ENCODE measurements at regions not wholly inside any gene's neighbourhood (a gene's known extent, or its start where the extent isn't known, plus 50 kb on each side); places are given as distances from the start of the nearest gene placed in this dataset.

DNA sequence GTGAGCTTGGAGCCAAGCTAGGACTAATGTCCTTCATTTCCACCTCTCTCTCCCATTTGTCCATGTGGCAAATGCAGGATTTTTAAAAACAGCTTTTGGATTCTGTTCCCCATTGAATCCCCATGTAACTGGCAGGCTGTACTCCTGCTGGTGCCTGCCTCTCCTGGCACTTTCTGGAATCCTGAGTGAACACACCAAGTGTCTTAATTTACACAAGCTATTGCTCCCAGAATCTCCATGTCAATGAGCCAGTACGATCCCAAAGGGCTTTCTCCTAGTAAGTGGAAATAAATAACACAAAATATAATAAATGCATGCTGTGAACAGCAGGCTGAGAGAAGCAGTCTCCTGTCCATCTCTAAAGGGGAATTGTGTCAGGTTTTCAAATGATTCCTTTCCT lies 88.4 kb upstream of the WWC1 start:
- DNase-seq (ENCODE audit: low spot score): no peak

DNA sequence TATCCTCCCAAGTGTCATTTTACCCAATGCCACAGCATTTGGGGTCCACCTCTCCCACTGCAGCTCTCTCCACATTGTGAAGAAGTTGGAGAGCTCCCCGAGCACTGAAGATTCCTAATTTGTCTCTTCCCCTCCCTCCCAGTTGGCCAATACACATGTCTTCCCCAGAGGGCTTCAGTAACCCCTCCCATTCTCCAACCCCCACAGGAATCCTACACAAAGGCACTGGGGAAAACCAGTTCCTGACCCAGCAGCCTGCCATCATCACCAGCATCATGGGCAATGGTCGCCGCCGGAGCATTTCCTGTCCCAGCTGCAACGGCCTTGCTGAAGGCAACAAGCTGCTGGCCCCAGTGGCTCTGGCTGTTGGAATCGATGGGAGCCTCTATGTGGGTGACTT lies 87.3 kb upstream of the WWC1 start:
- DNase-seq (ENCODE audit: low spot score): no peak

DNA sequence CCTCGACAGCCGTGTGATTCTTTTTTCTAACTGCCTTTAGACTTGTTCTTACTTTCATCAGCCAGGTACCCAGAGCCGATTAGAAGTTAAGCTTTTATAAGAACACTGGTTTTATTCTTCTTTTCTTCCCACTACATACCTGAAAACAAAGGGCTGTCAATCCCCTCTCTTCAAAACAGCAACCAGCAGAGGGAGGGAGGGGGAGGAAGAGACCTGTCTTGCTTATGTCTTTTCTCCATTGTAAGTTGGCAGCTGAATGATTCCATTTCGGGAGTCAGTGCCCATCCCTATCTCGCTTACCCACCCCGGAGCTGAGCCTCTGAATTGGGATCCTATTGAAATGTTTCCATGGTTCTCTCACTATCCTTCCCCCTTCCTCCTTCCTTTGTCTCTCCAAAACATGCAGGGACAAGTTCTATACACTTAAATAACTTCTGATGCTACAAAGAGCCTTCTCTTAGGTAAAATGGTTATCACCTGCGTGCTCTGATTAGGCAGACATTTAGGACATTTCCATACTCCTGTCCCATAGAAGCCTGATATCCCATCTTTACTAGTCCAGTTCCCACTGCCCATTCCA lies 83.9 kb upstream of the WWC1 start:
- no peak for DNase-seq (ENCODE audit: low spot score)

DNA sequence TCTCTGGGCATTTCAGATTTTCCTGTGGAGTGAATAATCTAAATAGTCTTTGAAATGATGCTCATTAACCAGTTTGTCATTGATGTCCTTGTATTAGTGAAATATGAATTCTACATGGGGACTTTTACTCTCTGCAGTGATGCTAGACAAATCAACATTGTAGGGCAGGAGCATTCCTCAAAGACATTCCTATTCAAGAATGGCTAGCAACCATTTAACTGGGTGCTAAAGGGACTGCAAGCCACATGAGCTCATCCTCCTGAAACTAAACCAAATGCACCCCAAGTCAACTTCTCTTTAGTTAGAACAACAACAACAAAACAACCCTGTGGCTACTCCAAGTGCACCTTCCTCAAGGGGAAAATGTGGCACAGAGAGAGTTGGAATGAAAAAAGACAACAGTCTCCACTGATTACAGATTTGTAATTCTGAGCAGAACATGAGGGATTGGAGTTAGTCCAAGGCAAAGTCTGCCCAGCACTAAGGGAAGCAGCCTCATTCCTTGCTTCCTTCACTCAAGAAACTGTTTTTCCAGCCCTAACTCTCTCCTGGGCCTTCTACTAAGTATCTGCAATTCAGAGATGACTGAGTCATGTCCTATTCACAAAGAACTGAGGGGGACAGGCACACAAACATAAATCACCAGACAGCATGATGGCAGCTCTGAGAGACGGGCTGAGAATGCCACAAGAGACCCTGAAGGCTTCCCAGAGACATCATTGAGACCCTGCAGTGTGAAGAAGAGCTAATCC lies 82.0 kb upstream of the WWC1 start:
- no peak for DNase-seq (ENCODE audit: low spot score)

DNA sequence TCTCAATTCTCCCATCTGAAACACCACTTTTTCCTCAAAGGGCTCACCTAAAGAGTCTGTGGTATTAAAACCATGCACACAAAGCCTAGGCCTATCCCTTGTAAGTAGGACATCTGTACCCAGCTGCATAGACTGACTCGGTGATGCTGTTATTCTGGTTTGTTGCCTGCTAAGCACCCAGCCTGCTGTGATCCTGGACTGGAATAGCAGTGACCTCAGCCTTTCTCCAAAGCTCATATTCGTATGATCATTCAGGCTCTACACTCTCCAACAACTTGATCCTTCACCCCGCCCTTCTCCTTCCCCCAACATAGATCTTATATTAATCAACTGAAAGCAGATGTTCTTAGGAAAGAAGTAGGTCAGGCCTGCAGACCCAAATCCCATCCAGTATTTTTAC lies 81.4 kb upstream of the WWC1 start:
- no peak for DNase-seq (ENCODE audit: low spot score)

DNA sequence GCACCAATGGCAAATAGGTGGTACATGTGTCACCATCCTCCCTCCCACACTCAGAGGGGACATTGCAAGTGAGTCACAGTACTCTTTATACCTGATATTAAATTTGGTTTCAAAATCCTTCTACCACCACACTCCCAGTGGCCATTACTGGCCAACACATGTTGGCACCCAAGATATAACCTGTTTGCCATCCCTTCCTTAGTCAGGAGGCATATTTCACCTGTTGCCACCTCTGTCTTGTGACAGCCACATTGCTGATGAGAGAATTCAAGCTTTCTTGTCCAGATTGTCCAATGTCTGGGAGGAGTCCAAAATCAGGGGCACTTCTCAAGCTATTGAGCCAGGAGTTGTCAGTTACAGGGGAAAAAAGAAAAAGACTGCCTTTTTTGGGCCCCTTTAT lies 80.2 kb upstream of the WWC1 start:
- peak; percentile 22 for DNase-seq (ENCODE audit: low spot score)

DNA sequence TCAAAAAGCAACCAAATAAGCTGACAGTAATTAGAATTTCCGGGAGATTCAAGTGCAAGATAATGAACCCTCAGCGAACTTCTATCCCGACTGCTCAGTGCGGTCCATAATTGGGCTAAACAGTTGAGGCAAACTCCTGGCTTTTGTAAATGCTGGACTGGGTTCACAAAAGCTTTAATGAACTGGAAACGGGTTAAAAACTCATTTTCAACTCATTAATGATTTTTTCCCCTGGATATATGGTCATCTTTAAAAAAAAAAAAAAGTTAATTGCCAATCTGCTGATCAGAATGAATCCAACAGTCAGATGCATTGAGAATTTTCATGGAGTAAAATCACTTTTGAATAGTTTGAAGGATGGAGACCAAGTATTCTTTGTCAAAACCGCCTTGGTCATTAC lies 79.5 kb upstream of the WWC1 start:
- no peak for DNase-seq (ENCODE audit: low spot score)

DNA sequence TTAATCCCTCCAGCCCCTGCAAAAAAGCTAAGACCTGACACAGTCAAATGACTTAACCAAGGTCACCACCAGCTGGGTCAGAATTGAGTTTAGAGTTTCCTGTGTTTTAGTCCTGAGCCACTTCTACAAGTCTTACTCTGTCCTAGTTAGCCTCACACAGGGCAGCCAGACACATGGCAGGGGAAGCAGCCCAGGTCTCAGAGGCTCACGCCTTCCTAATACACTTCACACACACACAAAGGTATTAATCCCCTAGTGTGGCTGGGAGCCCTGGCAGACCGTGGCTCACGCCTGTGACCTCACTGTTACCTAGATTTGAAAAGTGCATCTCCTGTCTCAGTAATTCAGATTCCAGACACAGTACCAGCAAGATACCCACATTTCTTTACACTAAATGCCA lies 77.4 kb upstream of the WWC1 start:
- DNase-seq (ENCODE audit: low spot score): no peak

DNA sequence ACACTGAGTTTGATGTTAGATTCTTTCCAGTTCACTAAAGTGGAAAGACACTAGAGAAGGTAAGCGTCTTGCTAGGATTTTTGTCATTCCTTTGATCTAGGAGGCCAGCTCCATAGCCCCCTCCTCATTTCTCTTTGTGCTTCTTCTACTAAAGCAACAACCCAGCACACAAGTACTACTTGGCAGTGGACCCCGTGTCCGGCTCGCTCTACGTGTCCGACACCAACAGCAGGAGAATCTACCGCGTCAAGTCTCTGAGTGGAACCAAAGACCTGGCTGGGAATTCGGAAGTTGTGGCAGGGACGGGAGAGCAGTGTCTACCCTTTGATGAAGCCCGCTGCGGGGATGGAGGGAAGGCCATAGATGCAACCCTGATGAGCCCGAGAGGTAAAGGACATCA lies 76.6 kb upstream of the WWC1 start:
- no peak for DNase-seq (ENCODE audit: low spot score)

DNA sequence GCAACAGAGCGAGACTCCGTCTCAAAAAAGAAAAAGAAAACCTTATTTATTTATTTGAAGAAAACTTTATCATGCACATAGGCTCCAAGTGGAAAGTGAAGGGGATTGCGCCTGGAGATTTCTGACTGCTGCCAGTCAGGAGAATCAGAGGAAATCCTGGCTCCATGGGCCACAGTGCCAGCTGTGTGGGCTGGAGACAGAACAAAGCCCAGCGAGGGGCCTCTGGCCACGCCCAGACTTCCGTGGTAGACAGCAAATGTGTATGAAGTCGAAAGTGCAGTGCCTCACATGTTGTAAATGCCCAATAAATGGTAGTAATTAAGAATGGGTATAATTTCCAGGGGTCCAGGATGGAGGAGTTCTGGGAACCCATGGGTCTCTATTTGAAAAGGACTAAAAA lies 75.8 kb upstream of the WWC1 start:
- no peak for DNase-seq (ENCODE audit: low spot score)

DNA sequence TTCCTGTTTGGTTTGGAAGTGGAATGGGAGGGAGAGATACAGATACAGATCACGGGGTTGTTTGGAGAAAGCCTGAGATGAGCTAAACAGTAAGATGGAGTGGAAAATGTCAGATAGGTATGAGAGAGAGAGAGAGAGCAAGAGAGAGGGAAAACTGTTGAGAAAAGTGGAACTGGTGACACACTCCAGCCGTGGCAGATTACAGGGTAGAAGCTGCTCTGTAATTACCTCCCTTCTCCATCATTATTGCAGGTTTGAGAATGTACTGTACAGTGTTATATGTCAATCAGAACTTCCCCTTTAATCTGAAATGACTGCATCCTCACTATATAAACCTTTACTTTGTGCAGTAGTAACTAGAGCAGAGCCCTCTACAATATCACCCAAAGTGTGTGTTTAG lies 74.5 kb upstream of the WWC1 start:
- DNase-seq (ENCODE audit: low spot score): no peak

DNA sequence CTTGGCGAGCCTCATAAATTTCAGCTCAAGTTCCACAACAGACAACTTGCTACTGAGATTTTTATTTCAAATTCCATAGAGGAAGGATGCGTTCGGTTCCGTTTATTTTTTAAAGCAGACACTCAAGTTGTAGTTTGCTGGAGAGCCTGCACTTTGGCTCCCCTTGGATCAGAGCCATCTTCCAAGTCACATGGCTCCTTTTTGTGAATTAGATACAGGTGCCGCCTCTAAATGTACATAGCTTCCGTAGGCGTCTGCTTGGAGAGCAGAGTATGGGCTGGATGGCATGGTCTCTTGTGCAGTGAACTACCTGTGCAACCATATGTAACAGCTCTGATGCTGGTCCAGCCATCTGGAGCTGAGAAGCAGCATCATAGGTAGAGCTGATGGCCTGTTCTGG lies 73.9 kb upstream of the WWC1 start:
- no peak for DNase-seq (ENCODE audit: low spot score)

DNA sequence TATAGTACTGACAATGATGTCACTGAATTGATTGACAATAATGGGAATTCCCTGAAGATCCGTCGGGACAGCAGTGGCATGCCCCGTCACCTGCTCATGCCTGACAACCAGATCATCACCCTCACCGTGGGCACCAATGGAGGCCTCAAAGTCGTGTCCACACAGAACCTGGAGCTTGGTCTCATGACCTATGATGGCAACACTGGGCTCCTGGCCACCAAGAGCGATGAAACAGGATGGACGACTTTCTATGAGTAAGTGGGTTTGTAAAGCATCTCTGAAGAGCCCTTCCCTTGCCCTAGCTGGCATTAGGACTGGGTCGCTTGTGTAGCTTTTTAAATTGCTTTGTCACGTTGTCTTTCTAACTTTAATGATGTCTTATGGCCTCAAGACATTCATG lies 72.7 kb upstream of the WWC1 start:
- no peak for DNase-seq (ENCODE audit: low spot score)

DNA sequence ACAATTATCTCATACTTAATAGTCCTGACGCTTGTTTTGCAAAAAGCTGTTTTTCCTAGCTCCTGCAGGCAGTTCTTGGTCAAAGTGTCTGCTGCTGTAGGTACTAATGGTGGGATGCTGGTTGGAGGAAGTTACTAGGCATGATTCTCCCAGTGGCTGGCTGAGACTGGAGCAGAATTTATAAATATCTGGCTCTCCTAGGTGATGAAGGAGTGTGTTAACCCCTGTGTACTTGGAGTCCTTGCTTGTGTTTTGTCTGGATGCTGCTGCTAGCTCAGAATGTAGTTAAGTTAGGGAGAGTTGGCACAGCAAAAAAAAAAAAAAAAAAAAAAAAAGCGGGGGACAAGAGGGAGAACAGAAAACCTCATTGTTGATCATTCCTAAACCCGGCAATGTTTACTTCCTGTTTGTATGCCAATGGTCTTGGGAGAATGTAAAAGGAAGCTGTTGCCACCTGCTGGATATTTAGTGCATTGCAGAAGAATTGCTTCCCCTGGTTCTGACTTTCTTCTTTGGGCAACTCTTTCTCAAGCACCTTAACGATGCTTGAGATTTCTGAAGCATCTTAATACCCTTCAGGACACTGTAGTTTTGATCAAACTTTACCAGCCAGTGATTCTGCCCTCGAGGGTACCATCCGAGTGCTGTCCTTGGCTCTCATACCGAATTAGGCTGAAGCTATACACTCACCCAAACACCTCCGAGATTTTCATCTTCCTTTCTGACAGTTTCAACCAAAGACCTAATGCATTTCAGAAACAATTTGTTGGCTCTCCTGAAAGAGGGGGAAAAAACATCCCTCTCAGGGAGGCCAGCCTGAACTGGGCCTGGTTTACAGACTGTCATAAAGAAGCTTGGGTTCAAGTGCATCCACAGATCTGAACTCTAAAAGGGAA lies 71.7 kb upstream of the WWC1 start:
- peak; percentile 89 for DNase-seq (ENCODE audit: low spot score)

DNA sequence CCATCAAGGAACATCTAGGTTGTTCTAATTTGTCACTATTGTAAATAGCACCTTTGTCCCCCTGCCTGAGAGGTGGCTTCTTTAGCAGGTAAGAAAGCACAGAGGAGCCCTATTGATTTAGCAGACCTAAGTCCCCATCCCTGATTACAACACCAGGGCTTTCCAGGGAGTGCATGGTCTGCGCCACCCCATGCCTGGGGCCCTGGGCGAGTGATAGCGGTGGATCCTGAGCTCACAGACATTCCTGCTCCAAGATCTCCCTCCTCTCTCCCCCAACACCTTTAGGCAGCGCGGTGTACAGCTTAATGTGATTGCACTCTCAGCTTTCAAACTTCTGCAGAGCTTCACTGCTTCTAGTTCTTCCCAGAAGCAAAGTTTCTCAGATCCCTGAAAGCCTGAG lies 67.4 kb upstream of the WWC1 start:
- no peak for DNase-seq (ENCODE audit: low spot score)

DNA sequence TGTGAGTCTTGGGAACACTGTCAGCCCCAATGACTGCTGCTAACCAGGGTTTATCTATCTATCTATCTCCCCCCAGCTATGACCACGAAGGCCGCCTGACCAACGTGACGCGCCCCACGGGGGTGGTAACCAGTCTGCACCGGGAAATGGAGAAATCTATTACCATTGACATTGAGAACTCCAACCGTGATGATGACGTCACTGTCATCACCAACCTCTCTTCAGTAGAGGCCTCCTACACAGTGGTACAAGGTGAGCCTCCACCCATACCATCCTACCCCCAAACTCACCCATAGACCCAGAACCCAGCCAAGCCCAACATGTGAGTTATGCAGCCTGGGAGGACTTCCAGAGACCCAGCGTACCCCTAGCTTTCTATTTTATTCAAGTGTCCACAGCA lies 65.4 kb upstream of the WWC1 start:
- DNase-seq (ENCODE audit: low spot score): no peak

DNA sequence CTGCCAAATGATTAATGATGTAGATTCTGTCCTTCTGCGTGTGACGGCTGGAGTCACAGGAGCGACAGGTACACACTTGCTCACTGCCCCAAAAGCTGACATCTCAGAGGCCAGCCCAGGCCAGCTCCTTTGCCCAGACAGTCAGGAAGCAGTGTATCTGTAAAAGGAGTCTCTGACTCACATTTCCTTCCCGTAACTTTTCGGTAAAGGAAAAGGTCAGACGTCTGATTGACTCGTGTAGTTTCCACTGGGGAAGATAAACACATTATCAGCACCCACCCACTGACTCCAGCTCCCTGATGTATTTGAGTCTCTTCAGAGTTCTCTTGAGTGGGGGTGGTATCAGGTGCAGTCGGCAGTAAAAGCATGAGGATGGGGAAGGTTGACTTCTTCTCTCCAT lies 64.4 kb upstream of the WWC1 start:
- no peak for DNase-seq (ENCODE audit: low spot score)

DNA sequence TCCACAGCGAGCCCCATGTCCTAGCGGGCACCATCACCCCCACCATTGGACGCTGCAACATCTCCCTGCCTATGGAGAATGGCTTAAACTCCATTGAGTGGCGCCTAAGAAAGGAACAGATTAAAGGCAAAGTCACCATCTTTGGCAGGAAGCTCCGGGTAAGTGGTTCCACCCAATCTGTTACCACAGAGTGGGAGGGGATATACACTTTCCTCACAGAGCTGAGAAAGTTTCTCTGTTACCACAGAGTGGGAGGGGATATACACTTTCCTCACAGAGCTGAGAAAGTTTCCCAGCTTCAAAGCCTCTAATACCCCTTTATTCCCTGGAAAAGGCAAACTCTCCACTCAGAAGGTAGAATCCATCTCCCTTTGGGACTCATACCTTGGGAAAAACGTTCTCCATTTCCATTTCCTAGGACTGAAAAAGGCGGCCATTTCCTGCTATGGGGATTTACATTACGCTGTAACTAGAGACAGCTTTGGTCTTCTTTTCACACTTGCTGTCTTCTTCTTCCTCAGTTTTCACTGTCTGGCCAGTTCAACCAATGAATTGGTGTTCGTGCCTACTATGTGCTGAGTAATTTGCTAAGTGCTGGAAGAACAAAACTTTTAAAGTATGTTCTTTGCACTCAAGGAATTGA lies 63.4 kb upstream of the WWC1 start:
- no peak for DNase-seq (ENCODE audit: low spot score)

DNA sequence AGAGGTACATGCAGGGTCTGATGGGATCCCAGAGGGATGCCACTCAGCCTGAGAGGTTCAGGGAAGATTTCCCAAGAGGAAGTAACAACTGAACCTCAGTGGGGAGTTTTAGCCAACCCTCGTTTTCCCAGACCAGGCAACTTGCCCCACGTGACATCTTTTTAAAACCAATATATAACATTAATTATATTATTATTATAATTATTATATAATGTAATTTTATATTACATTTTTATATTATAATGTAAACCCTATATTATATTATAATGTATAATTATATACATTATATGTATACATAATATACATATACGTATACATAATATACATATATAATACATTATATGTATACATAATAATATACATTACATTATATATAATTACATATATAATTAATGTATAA lies 62.8 kb upstream of the WWC1 start:
- no peak for DNase-seq (ENCODE audit: low spot score)

DNA sequence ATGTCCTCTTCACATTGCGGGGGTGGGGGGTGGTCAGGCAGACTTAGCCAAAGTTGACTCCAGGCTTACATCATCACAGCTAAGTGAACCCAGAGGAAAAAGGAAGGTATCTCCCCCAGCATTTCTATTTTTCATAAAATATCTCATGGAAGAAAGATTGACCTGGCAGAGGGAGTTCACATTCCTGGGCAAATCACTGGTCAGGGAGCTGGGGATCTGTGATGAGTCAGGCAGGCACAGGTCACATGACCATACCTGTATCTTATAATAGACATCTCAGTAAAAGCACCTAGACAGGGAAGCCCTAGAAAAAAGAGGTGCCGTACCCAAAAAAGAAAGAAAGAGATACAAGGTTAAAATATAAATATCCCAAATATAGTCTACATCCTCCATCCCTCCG lies 57.3 kb upstream of the WWC1 start:
- peak; percentile 53 for DNase-seq (ENCODE audit: low spot score)

DNA sequence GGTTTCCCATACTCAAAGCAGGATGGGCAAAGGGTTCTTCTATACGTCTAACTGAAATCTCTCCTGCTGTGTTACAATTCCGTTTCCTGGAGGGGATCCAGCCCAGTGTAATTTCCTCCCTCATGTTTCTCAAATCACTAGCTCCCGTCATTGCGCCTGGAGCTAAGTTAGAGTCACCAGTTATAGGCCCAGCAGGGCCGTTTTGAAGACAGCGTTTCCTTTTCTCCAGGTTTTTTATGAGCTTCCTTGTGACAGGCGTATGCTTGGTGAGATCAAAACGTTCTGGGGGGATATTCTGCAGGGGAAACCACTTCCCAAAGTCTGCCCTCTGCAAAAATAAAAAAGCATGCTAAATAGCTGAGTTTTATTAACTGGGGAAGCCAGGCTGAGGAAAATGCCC lies 53.0 kb upstream of the WWC1 start:
- no peak for DNase-seq (ENCODE audit: low spot score)

DNA sequence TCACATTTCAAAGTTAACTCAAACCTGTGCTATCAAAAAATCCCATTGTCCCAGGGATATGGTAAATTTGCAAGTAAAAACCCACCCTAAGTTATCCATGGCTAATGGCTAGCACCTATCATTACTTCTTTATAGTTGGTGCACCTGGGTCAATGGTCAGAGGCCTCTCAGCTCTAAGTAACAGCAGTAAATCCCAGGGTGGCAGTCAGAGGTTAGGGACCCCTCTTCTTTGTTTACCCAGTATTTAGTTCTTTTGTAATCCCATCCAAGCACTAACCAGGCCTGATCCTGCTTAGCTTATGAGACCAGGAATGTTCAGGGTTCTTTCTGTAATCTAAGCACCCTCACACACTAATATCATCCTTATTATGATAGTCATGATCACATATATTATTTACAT lies 52.1 kb upstream of the WWC1 start:
- no peak for DNase-seq (ENCODE audit: low spot score)

Data from SW480 (cell line).